ENCODE measurements at regions not wholly inside any gene's neighbourhood (a gene's known extent, or its start where the extent isn't known, plus 50 kb on each side); places are given as distances from the start of the nearest gene placed in this dataset.

DNA sequence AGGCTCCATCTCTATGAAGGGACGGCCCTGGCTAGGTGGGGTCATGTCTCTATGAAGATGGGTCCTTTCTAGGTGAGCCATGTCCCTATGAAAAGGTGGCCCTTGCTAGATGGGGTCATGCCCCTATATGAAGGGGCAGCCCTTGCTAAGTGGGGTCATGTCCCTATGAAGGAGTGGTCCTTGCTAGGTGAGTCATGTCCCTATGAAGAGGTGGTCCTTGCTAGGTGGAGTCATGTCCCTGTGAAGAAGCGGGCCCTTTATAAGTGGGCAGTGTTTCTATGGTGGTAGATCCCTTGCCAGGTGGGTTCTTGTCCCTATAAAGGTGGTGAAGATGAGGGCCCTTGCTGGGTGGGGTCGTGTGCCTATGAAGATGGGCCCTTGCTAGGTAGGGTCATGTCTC is 283.0 kb upstream of the IRX2 start:
- no peak for TF ChIP-seq YY1 (IDR thresholded peaks at IDR 0.05; ENCODE audit: extremely low read depth, insufficient replicate concordance, low read depth, low read length)
- no peak for TF ChIP-seq ZFX (IDR thresholded peaks at IDR 0.05)
- no peak for TF ChIP-seq CBX3 (IDR thresholded peaks at IDR 0.05; ENCODE audit: low read depth)
- TF ChIP-seq EZH2phosphoT487 (IDR thresholded peaks at IDR 0.05; ENCODE audit: borderline replicate concordance), result no peak
- TF ChIP-seq POLR2AphosphoS5 (IDR thresholded peaks at IDR 0.05; ENCODE audit: low read depth, low read length), result no peak
- no peak for TF ChIP-seq POLR2A (IDR thresholded peaks at IDR 0.05; ENCODE audit: borderline replicate concordance, extremely low read depth, insufficient read depth, insufficient read length)
- TF ChIP-seq EZH2 (IDR thresholded peaks at IDR 0.05), result no peak
- TF ChIP-seq, protein P1, sequence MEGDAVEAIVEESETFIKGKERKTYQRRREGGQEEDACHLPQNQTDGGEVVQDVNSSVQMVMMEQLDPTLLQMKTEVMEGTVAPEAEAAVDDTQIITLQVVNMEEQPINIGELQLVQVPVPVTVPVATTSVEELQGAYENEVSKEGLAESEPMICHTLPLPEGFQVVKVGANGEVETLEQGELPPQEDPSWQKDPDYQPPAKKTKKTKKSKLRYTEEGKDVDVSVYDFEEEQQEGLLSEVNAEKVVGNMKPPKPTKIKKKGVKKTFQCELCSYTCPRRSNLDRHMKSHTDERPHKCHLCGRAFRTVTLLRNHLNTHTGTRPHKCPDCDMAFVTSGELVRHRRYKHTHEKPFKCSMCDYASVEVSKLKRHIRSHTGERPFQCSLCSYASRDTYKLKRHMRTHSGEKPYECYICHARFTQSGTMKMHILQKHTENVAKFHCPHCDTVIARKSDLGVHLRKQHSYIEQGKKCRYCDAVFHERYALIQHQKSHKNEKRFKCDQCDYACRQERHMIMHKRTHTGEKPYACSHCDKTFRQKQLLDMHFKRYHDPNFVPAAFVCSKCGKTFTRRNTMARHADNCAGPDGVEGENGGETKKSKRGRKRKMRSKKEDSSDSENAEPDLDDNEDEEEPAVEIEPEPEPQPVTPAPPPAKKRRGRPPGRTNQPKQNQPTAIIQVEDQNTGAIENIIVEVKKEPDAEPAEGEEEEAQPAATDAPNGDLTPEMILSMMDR (IDR thresholded peaks at IDR 0.05 in 2 of 3, conservative IDR thresholded peaks at IDR 0.05 in 1 of 3; ENCODE audit: borderline replicate concordance in 1 of 3, insufficient read depth in 1 of 3, low read depth in 2 of 3, low read length in 2 of 3), result no peak
- no peak for TF ChIP-seq FOSL1 (IDR thresholded peaks at IDR 0.05; ENCODE audit: low read depth)
- no peak for TF ChIP-seq ELF1 (IDR thresholded peaks at IDR 0.05; ENCODE audit: borderline replicate concordance, low read depth)
- no peak for TF ChIP-seq EGR1 (IDR thresholded peaks at IDR 0.05; ENCODE audit: low read depth)
- TF ChIP-seq, protein P2, sequence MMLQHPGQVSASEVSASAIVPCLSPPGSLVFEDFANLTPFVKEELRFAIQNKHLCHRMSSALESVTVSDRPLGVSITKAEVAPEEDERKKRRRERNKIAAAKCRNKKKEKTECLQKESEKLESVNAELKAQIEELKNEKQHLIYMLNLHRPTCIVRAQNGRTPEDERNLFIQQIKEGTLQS (IDR thresholded peaks at IDR 0.05), result no peak
- TF ChIP-seq, protein P3, sequence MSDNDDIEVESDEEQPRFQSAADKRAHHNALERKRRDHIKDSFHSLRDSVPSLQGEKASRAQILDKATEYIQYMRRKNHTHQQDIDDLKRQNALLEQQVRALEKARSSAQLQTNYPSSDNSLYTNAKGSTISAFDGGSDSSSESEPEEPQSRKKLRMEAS (IDR thresholded peaks at IDR 0.05), result no peak
- TF ChIP-seq ZNF274 (IDR thresholded peaks at IDR 0.05; ENCODE audit: low read depth, low read length), result no peak
- TF ChIP-seq JUND (IDR thresholded peaks at IDR 0.05), result no peak
- no peak for TF ChIP-seq SP1 (IDR thresholded peaks at IDR 0.05; ENCODE audit: low read depth)
- Histone ChIP-seq H4K20me1 (ENCODE audit: insufficient read depth) (no peaks in the 10 kb centered on the region), H3K27me3 (ENCODE audit: insufficient read depth, low read length) (no peaks in the 10 kb centered on the region), H3K9me2 (ENCODE audit: insufficient read depth) (no peaks in the 10 kb centered on the region), H3K4me1 (ENCODE audit: control insufficient read depth in 1 of 2, insufficient read depth in 2 of 2, low read length in 2 of 2) (no peaks in the 10 kb centered on the region), H3K36me3 (ENCODE audit: control insufficient read depth in 1 of 2, insufficient read depth in 2 of 2, low read length in 2 of 2) (no peaks in the 10 kb centered on the region), H3K4me2 (ENCODE audit: low read length) (no peak overlapping the region), H3K9ac (ENCODE audit: low read length) (no peak overlapping the region), H2AFZ (ENCODE audit: low read depth, low read length, poor library complexity, severe bottlenecking) (no peak overlapping the region), H3K79me2 (ENCODE audit: insufficient read depth, low read length) (no peaks in the 10 kb centered on the region), H3K27ac (ENCODE audit: low read depth, low read length) (no peak overlapping the region), H3K9me3 (ENCODE audit: control insufficient read depth in 1 of 2, insufficient read depth in 1 of 2, low read depth in 1 of 2, low read length in 2 of 2) (peaks cover 0 to 30% of the 10 kb centered on the region in 2 experiments; a peak in 2 of 4 replicates), H3K4me3 (replicated peaks in 1 of 2; ENCODE audit: low read depth in 1 of 2, low read length in 2 of 2) (no peak overlapping the region)
- no TSS peak for BruUV-seq (replicated peaks)
- ChIA-PET POLR2A (no interaction called here), RAD21 (ENCODE audit: low non-redundant PET in 1 of 2, low total read pairs in 2 of 2, uncharacterized antibody in 2 of 2, unreplicated experiment in 2 of 2) (no interaction called here), CTCF (no interaction called here)
- DNase-seq (ENCODE audit: low read depth, low spot score) (no peak), ATAC-seq (no peak)
- intact Hi-C loops (cut with micrococcal nuclease), result no loop called here
